HG03378 (cell line): ENCODE measurements at regions not wholly inside any gene's neighbourhood (a gene's known extent, or its start where the extent isn't known, plus 50 kb on each side); places are given as distances from the start of the nearest gene placed in this dataset.
"Not testable (repeated sequence)": the region's sequence is repeated elsewhere in the genome, so short reads cannot be mapped to it uniquely, and the experiment has no call there.

Source experiments
- ATAC-seq: cut with Tn5 transposase; IDR thresholded peaks from one replicate; pipeline ENCODE4 v1.9.1; 2021; ENCODE audit warnings: mild to moderate bottlenecking, moderate library complexity; ENCODE audit not compliant: unreplicated experiment

DNA sequence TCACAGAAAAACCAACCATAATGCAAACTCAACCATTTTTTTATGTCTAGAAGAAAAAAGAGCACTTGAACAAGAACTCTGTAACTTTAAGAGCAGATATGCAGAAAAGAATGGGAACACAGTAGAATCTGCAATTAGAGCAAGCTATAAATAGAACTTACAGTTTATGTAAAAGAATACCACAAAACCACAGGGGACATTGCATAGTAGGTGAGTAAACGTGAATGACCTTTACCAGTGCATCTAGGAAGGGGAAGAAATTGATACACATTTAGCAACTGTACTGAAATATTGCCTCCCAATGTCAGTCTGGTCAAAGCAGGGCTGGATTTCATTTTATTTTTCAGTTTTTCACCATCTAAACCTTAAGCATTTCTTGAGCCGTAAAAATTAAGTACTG, 242.2 kb upstream of the EDNRB start:
- peak; percentile 81 for ATAC-seq

DNA sequence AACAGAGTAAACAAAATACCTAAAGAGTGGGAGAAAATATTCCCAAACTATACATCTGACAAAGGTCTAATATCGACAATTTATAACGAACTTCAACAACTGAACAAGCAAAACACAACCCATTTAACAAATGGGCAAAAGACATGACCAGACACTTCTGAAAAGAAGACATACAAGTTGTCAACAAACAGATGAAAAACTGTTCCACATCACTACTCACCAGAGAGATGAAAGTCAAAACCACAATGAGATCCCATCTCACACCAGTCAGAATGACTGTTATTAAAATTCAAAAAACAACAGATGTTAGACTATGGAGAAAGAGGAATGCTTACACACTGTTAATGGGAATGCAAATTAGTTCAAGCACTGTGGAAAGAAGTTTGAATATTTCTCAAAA, 233.8 kb upstream of the EDNRB start:
- no peak for ATAC-seq

DNA sequence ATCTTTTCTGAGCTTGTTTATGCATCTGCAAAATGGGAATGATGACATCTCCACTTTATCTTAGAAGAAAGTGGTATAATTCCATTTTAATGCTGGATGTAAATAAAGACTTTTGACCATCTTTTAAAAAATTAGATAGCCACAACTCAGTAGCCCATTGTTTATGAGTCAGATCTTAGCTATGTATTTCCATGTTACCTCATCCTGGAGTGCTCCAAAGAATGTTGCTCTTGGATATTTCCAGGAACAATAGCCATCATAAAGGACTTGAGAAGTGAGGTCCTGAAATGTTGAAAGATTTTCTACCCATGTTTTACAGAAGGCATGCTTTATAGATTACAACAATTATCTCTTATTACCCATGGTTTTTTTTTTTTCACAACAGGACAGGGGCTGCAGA, 229.3 kb upstream of the EDNRB start:
- ATAC-seq = no peak

DNA sequence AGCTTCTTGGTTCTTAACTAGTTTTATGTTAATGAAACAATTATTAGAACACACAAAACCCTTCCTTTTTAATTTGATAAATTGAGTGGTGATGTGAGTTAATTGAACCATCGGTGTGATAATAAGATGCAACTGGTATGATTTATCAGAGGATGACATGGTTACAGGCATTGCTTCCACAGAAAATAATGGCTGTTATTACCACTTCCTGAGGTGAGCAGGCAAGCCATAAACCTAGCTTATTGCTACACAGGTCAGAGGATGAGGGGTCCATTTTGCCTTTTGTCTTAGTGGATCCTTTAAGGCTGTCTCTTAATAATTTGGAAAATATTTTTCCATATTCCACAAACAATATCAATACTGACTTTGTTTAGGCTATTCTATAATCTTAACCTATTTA, 226.6 kb upstream of the EDNRB start:
- ATAC-seq = no peak

DNA sequence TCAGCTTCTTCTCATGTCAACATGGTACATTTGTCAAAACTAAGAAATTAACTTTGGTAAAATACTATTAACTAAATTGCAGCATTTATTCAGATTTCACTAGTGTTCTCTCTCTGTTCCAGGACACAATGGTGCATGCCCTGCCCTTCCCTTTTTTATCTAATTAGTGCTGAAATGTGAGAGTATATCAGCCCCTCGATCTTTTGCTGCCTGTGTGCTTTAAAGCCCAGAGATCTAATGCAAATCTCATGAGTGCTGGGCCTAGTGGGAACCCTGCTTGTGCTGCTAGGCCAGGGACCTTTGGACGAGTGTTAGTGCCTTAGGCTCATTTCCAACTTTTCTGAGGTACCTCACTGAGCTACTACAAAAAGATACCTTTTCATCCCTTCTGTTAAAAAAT, 221.1 kb upstream of the EDNRB start:
- ATAC-seq = no peak

DNA sequence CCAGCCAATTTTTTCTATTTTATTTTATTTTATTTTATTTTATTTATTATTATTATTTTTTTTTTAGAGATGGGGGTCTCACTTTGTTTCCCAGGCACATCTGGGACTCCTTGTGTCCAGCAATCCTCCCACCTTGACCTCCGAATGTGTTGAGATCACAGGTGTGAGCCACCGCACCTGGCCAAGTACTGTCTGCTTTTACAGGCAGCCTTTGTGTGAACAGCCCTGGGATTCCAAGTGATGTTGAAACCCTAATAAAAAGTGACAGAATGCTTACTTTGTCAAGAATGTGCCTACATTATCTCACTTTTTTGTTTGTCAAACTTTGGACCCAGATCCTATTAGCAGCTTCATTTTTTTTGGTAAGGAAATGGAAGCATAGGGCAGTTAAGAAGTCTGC, 220.1 kb upstream of the EDNRB start:
- no peak for ATAC-seq

DNA sequence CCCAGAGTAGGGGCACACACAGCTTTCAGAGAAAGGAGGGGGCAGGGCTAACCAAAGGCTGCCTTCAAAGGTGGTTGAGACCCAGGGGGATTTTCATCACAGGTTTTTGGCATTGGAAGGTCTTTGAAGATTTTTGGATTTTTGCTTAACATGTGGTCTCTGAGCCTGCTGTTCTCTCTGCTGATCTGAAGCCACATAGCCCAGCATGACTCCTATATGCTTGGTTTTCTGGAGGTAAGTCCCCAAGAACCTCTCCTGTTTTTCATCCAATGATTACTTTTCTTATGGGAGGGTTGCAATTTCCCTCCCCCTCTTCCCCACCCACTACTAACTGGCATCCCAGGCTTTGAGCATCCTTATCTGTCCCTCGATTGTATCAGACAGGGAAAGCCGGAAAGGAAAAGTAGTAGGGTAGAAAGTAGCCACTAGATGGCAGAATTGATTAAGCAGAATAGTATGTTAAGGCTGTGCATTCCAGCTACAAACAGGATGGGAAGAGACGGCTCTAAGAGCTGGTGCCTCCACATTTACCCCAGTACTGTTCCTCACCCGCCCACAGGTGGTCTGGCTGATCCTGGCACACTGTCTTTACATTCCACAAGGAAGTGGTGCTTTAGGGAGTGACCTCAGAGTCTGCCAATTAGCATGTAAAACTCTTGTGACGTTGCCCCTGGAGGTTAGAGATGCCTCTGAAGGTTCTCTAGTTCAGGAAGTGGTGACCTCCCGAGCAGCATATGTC, 218.9 kb upstream of the EDNRB start:
- peak; percentile 92 for ATAC-seq

DNA sequence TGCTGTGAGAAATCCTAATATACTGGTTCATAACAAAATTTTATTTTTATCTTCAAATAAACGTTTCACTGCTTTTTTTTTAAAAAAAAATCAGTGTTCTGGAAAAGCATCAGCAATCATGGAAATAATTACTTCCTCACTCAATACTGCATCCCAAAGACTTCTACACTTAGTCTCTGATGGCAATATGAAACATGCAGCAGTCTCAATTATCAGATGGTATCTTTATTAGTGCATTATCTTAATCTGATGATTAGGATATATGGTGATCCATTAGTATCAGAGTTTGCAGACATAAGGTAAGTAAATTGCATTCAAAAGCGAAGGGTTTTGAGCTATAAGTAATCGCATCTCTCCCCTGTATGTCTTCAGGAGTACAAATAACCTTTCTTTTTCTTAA, 218.3 kb upstream of the EDNRB start:
- ATAC-seq = no peak

DNA sequence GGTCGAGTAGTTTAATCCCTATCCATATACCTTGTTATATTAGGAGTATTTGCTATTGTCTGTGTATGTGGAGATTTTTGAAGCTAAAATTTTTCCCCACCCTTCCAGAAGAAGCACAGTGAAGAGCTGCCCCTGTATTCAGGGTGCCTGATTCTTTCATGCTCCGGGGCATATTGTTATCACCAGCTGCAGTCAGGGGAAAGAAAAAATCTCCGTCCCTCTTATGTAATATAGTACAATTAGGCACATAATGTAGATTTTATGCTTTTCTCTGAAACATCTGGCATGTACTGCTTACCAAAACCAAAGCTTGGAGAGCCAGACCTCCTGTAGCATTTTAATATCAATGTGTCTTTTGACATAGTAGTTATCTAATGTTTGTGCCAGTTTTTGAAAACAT, 214.9 kb upstream of the EDNRB start:
- no peak for ATAC-seq

DNA sequence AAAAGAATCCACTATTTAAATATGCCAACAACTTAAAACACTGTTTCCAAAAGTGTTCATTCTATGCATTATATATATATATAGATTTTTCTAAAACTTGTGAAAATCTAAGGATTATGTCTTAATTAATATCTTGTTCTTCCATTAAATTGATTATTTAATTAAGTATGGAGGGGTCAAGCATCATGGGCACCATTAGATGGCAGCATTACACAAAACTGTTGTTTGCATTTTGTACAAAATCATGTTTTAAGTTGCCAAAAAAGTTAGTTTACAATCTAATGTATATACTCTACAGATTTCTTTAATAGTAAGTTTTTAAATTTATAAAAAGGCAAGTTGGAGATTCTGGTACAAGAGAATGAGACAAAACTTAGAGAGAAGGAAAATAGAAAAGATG, 213.2 kb upstream of the EDNRB start:
- no peak for ATAC-seq

DNA sequence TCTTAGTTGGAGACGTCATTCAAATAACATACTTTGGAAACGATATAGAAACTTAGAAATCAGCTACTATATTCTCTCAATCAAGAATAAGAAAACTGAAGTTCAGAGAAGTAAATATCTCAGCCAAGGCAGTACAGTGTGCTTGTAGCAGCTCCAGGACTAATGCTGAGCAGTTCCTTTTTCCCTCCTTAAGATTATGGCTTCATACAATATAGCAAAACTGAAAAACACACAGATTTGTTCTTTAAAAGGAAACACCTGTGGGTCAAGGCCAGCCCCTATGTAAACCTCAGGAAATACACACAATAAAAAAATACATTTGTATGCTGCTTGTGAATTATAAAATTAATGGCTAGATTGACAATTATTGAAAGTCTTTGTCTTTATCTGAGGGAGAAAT, 212.7 kb upstream of the EDNRB start:
- no peak for ATAC-seq

DNA sequence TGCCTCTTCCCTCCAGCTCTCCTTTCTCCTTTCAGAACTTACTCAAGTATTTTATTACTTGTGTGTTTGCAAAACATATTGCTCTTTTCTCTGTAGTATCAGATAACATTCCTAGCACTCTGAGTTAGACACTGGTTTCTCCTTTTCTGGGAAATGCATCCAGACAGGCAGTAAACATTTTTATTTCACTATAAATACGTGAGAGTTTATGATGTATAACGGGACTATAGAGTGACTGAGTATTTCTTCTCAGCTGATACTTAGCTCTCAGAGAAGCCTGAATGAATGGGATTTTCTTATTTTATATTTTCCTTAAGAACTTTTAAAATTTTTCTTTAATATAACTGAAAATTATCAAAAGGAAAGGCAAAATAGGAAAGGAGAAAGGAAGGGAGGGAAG, 211.2 kb upstream of the EDNRB start:
- ATAC-seq = no peak

DNA sequence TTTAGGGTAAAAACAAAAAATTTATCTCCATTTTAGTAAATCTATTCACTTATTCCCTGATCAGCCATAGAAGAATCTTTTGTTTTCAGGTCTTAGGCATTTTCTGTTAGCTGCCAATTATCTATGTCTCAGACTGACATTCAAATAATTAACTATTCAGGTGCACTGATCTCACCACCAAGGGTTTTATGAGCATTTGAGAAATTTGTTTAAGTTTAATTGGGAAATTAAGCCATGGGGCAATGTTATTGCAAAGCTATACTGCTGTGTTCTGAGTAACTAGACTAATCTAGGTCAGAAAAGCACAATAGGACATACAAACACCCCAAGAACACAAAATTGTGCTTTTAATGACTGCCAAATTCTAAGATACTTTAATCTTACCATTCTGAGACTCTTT, 210.7 kb upstream of the EDNRB start:
- no peak for ATAC-seq

DNA sequence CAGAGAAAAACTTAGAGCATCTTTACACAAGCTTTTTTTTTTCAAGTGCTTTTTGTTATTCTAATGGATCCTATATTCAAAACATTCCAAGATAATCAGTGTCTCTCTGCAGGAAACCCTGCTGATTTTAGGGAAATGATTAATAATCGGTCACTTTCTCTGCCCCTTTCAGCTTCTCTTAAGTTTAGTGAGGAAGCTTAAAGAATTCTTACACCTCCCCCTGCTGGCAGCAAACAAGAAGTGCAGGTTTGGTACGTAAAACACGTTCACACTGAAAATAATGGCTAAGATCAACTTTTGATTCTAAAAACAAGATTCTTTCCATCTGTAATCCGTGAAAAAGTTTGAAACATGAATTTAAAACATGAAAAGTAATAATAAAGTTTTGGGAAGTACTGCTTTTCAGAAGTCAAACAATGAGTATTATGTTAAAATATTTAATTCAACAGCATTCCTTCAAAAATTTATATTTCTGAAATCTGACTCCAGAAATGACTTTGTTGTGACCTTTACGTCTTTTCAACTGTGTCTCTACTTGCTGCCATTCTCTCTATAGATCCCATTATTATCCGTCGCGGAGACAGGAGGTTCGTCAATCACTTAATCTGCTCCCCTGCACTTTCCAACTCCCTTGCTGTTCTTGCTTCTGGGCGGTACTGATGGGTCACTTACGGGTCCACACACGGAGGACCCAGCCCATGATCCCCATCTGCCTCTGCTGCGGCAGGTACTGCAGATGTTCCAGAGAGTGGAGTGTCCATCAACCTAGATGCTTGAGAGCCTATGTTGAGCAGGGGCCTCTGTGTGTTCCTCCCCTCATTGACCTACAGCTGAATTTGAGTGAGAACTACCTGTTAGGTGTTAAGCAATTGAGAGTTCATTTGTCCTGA, 203.1 kb upstream of the EDNRB start:
- ATAC-seq = peak; percentile 60

DNA sequence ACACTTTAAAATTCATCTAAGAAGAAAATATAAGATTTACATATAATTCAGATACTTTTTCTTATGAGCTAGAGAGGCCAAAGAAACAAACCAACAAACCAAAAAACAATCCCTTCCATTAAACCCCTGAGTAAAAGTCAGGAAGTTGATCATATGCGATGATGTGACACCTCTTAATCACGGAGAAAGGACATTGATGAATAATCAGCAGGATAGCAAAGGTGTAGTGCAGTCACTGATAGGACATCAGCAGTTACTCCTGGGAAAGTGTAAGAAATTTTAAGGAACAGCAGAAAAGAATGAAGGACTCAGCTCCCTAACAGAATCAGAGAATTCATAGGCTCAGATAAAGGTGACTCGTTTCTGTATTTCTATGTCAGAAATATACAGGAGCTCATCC, 202.4 kb upstream of the EDNRB start:
- no peak for ATAC-seq

DNA sequence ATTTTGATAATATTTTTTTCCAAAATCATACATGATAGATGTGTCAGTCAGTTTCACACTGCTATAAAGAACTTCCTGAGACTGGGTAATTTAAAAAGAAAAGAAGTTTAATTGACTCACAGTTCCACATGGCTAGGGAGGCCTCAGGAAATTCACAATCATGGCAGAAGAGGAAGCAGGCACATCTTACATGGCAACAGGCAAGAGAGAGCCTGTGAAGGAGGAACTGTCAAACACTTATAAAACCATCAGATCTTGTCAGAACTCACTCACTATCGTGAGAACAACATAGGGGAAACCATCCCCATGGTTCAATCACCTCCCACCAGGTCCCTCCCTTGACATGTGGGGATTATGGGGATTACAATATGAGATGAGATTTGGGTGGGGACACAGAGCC, 201.5 kb upstream of the EDNRB start:
- ATAC-seq = not testable (repeated sequence)

DNA sequence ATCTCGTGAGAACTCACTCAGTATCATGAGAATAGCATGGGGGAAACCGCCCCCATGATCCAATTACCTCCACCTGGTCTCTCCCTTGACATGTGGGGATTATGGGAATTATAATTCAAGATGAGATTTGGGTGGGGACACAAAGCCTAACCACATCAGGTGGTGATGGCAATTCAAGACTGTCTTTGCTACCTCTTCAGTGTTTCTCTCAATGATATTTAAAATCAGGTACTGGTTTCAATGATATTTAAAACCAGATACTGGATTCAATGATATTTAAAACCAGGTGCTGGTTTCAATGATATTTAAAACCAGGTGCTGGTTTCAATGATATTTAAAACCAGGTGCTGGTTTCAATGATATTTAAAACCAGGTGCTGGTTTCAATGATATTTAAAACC, 198.4 kb upstream of the EDNRB start:
- not testable (repeated sequence) for ATAC-seq

DNA sequence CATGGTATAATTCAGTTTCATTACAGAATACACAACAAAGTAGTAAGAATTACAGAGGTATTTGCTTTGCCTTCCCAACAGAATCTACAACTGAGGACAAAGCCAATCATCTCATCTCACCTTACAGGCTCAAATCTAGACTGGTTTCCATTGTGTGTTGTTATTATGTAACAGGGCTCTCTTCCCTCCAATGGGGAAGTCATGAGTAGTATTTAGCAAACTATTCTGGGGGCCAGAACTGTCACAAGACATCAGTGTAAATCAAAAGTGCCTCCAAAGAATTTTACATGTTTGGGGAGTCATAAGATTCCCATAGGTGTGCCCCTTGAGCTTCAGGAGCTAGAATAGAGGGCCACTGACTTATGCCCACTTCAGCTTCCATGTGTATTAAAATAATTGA, 187.0 kb upstream of the EDNRB start:
- no peak for ATAC-seq

DNA sequence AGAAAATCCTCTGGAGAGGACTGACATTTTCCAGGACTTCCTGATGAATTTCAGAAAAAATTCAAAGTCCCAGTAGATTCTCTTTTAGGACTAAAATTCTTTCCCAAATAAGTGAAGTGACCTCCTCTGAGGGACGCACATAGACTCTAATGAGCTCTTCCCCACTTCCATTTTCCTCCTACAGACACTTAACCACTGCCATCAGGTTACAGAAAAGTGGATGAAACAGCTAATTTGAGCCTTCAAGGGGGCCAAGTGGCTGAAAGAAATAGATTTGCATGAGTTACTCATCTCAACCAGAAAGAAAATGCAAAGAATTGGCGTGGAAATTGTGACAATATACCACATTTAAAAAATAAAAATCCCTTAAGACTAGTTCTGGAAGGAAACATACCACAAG, 185.3 kb upstream of the EDNRB start:
- ATAC-seq = no peak

DNA sequence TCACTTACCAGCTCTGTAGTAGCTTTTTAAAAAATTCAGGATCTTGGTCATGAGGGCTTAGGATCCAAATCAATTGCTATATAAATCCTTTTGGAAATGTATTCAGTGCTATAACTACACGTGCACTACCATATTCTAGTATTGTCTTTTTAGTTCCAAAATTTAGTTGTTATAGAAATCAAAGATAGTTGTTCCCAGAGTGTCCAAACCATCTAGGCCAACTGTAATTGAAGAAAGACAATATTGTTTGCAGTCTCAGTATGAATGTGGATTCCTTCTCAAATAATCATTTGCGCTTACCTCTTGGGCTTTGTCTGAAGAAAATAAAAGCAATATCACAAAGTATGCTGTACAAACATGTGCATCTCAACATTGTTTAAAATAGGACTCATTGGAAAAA, 184.1 kb upstream of the EDNRB start:
- no peak for ATAC-seq

DNA sequence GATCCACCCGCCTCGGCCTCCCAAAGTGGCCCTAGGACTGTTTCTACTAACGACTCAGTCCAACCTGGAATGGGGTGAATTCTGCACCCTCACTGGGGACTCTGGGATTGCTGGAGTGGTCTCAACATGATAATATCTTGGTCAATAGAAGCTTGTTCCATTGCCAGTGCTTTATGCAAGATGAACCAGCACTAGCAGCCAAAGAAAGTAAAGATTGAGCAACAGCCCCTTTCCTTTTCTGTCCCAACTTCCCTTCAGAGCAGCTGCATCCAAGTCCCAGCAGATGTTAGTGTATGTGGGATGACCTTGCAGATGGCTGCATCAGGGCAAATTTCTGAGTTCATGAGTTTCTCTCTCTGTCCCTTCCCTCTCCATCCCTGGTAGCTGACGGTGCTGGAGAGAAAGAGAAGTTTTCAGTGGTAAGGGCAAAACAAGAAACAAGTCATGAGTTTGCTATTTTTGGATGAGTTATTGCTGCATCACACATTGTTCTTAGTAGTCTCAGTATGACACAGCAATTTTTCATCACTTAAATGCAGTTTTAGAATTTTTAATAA, 183.6 kb upstream of the EDNRB start:
- ATAC-seq = peak; percentile 50

DNA sequence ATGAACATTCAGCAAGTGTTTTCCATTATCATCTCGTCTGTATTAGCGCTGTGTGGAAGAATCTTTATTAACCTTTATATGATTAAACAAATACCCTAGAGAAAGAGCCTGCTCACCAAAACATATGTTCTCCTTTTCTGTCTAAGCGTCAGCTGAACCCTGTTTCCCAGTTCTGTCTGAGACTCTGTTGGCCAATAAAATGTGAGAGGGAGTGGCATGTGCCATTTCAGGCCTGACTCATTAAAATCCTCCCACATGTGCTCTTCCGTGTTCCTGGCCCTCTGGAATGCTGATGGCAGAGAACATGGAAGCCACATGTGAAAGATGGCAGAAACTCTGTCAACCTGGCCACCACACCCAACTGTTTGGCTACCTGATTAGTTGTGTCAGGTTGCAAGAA, 181.9 kb upstream of the EDNRB start:
- ATAC-seq = no peak
